IMR-90 (cell line): ENCODE measurements at regions not wholly inside any gene's neighbourhood (a gene's known extent, or its start where the extent isn't known, plus 50 kb on each side); places are given as distances from the start of the nearest gene placed in this dataset.

Experiments
- ATAC-seq: fragments of 200-7000 bp; cut with Tn5 transposase; 2 replicates; pipeline ENCODE4 v1.9.1; 2020; ENCODE audit warnings: low read depth, mild to moderate bottlenecking, moderate library complexity
- BruUV-seq: library from RNA; stranded (reverse); fragments of 400-500 nt; replicated peaks from 2 replicates; lab custom pipeline; 2021; lab: Mats Ljungman, UMichigan
- CTCF ChIA-PET: fragments of 300-600 bp; formaldehyde crosslinking; extraction: SDS; loops from one replicate; lab custom pipeline; 2021; ENCODE audit warnings: antibody characterized with exemption; lab: Yijun Ruan, JAX
- POLR2A ChIA-PET: fragments of 300-600 bp; sonication (Branson Sonifier 250); formaldehyde crosslinking; loops from one replicate; lab custom pipeline; 2022; ENCODE audit warnings: antibody characterized with exemption; ENCODE audit not compliant: unreplicated experiment; lab: Charles Lee
- DNase-seq: peaks from one replicate; pipeline ENCODE4 v3.0.0; 2013
- H2AFZ ChIP-seq: replicated peaks from 2 replicates; pipeline ENCODE3; 2013; ENCODE audit warnings: low read length, mild to moderate bottlenecking; ENCODE audit not compliant: poor library complexity
- H2AK5ac ChIP-seq: 2 replicates; pipeline ENCODE4 v1.6.1; 2013; ENCODE audit warnings: low read depth, low read length, inconsistent platforms
- H2AK9ac ChIP-seq: replicated peaks from 2 replicates; pipeline ENCODE3; 2013; ENCODE audit warnings: mild to moderate bottlenecking, low read depth, low read length, moderate library complexity; ENCODE audit not compliant: poor library complexity
- H2BK120ac ChIP-seq: 2 replicates; pipeline ENCODE4 v1.6.1; 2013; ENCODE audit warnings: low read depth, low read length, inconsistent platforms
- H2BK15ac ChIP-seq: 3 replicates; pipeline ENCODE4 v1.6.1; 2013; ENCODE audit warnings: low read depth, low read length, inconsistent platforms
- H2BK20ac ChIP-seq: 2 replicates; pipeline ENCODE4 v1.6.1; 2013; ENCODE audit warnings: low read depth, mild to moderate bottlenecking, inconsistent platforms, low read length, moderate library complexity
- H2BK5ac ChIP-seq: 2 replicates; pipeline ENCODE4 v1.6.1; 2013; ENCODE audit warnings: mild to moderate bottlenecking, low read depth, low read length, inconsistent platforms; ENCODE audit not compliant: poor library complexity, severe bottlenecking
- H3K14ac ChIP-seq: replicated peaks from 2 replicates; pipeline ENCODE4 v1.6.1; 2013; ENCODE audit warnings: low read depth, low read length, inconsistent platforms
- H3K18ac ChIP-seq: 2 replicates; pipeline ENCODE4 v1.6.1; 2013; ENCODE audit warnings: low read depth, low read length, control low read depth
- H3K23ac ChIP-seq: 2 replicates; pipeline ENCODE4 v1.6.1; 2013; ENCODE audit warnings: low read depth, low read length, inconsistent platforms
- H3K27ac ChIP-seq: 2 replicates; pipeline ENCODE4 v1.5.1; 2013; ENCODE audit warnings: mild to moderate bottlenecking, control low read depth, low read length; ENCODE audit not compliant: insufficient read depth
- H3K27me3 ChIP-seq: 2 replicates; pipeline ENCODE4 v1.6.1; 2013; ENCODE audit warnings: low read length; ENCODE audit not compliant: control insufficient read depth, insufficient read depth
- H3K36me3 ChIP-seq: 2 replicates; pipeline ENCODE4 v1.6.1; 2013; ENCODE audit warnings: low read length, mixed read lengths; ENCODE audit not compliant: control insufficient read depth, insufficient read depth
- H3K4ac ChIP-seq: 2 replicates; pipeline ENCODE4 v1.6.1; 2013; ENCODE audit warnings: low read depth, low read length, inconsistent platforms
- H3K4me1 ChIP-seq: 2 replicates; pipeline ENCODE4 v1.6.1; 2013; ENCODE audit warnings: low read length, mixed read lengths; ENCODE audit not compliant: control insufficient read depth, insufficient read depth
- H3K4me2 ChIP-seq: 2 replicates; pipeline ENCODE4 v1.6.1; 2013; ENCODE audit warnings: low read depth, mild to moderate bottlenecking, control low read depth, low read length, moderate library complexity
- H3K4me3 ChIP-seq: 2 replicates; pipeline ENCODE4 v1.5.1; 2013; ENCODE audit warnings: low read depth, mild to moderate bottlenecking, control low read depth, low read length, moderate library complexity; ENCODE audit not compliant: insufficient read depth
- H3K56ac ChIP-seq: 2 replicates; pipeline ENCODE4 v1.6.1; 2013; ENCODE audit warnings: low read length, inconsistent platforms; ENCODE audit not compliant: insufficient read depth; ENCODE audit errors: extremely low read depth
- H3K79me1 ChIP-seq, 2 experiments: 2 replicates each; pipeline ENCODE4 v1.6.1; 2013; ENCODE audit warnings: low read length in 2 of 2, inconsistent platforms in 1 of 2, low read depth in 1 of 2
- H3K9ac ChIP-seq: 2 replicates; pipeline ENCODE4 v1.6.1; 2013; ENCODE audit warnings: low read depth, low read length, control low read depth
- H3K9me1 ChIP-seq: 2 replicates; pipeline ENCODE4 v1.6.1; 2013; ENCODE audit warnings: low read length, inconsistent platforms; ENCODE audit not compliant: insufficient read depth
- H3K9me3 ChIP-seq: 2 replicates; pipeline ENCODE4 v1.6.1; 2013; ENCODE audit warnings: low read length; ENCODE audit not compliant: control insufficient read depth, insufficient read depth
- H4K20me1 ChIP-seq: 2 replicates; pipeline ENCODE4 v1.6.1; 2013; ENCODE audit warnings: low read length, inconsistent platforms; ENCODE audit not compliant: insufficient read depth
- H4K5ac ChIP-seq: 2 replicates; pipeline ENCODE4 v1.6.1; 2013; ENCODE audit warnings: mild to moderate bottlenecking, low read depth, low read length, control low read depth
- H4K8ac ChIP-seq, 2 experiments: 2 replicates each; pipeline ENCODE4 v1.6.1; 2013; ENCODE audit warnings: low read depth in 2 of 2, low read length in 2 of 2, control low read depth in 1 of 2, inconsistent platforms in 1 of 2
- H4K91ac ChIP-seq: 2 replicates; pipeline ENCODE4 v1.6.1; 2013; ENCODE audit warnings: low read depth, low read length, inconsistent platforms; ENCODE audit not compliant: insufficient read depth
- RCOR1 ChIP-seq: IDR thresholded peaks from 2 replicates; pipeline ENCODE4 v1.6.1; 2012; ENCODE audit warnings: mild to moderate bottlenecking, low read length, improper control_type of control experiment; ENCODE audit not compliant: insufficient replicate concordance
- WGBS, 2 experiments: methylation state at CpG; one replicate each; pipeline versions ENCODE4 v1.1.5 to v1.1.7; 2013; ENCODE audit warnings: missing lambda C conversion rate in 2 of 2; ENCODE audit not compliant: insufficient read length in 1 of 2; ENCODE audit errors: extremely low coverage in 2 of 2; 5-methylcytosine and 5-hydroxymethylcytosine counted together
- dilution Hi-C: fragments of 300-500 bp; cut with HindIII; formaldehyde crosslinking; loops from one replicate; pipeline ENCODE4 v1.14.3; 2018; ENCODE audit warnings: low sequenced_read_pairs; ENCODE audit not compliant: unreplicated experiment
- in situ Hi-C: fragments of 300-500 bp; cut with MboI; formaldehyde crosslinking; loops from 3 replicates; pipeline ENCODE4 v1.14.3; 2019; ENCODE audit warnings: low sequenced_read_pairs, inconsistent platforms, mixed read lengths
- intact Hi-C: fragments of 100-400 bp; cut with micrococcal nuclease; formaldehyde crosslinking; loops from 2 replicates; pipeline ENCODE4 v1.10.0; 2022

GRCh38 chr12:67082221-67082620 lies 186.9 kb upstream of the CAND1 start:
- H2BK120ac ChIP-seq, result no peak overlapping the region
- no TSS peak for BruUV-seq
- no peak overlapping the region for H4K5ac ChIP-seq
- POLR2A ChIA-PET, result no interaction called here
- no peak overlapping the region for H3K27ac ChIP-seq
- no peak overlapping the region for H2AFZ ChIP-seq
- no peak overlapping the region for H4K8ac ChIP-seq
- TF ChIP-seq RCOR1, result no peak
- H2AK5ac ChIP-seq, result no peak overlapping the region
- no peak overlapping the region for H3K4ac ChIP-seq
- dilution Hi-C loops, result no loop called here
- no peaks in the 10 kb centered on the region for H3K9me1 ChIP-seq
- no peak overlapping the region for H3K4me2 ChIP-seq
- no peak overlapping the region for H3K9ac ChIP-seq
- no peak overlapping the region for H2BK5ac ChIP-seq
- H4K20me1 ChIP-seq, result no peaks in the 10 kb centered on the region
- H3K23ac ChIP-seq, result no peak overlapping the region
- no peak overlapping the region for H3K56ac ChIP-seq
- H3K4me3 ChIP-seq, result no peak overlapping the region
- no peaks in the 10 kb centered on the region for H3K79me1 ChIP-seq
- no peaks in the 10 kb centered on the region for H3K9me3 ChIP-seq
- no peak overlapping the region for H2BK20ac ChIP-seq
- DNase-seq (no peak), ATAC-seq (no peak)
- no peak overlapping the region for H4K91ac ChIP-seq
- no peaks in the 10 kb centered on the region for H3K4me1 ChIP-seq
- intact Hi-C loops, result no loop called here
- no peaks in the 10 kb centered on the region for H3K27me3 ChIP-seq
- CTCF ChIA-PET, result interaction anchor here (0.6 kb wide), 1 partner anchor 205 kb away, joined by 3 read pairs; no protein-coding TSS in a partner anchor
- H2BK15ac ChIP-seq, result no peak overlapping the region
- H3K14ac ChIP-seq, result no peak overlapping the region
- no peak overlapping the region for H2AK9ac ChIP-seq
- no peaks in the 10 kb centered on the region for H3K36me3 ChIP-seq
- WGBS, 2 experiments, result no CpG with 5 or more reads among the region's 1 CpG
- H3K18ac ChIP-seq, result no peak overlapping the region
- in situ Hi-C loops, result no loop called here
